OCI-LY7 (cell line): ENCODE measurements at regions not wholly inside any gene's neighbourhood (a gene's known extent, or its start where the extent isn't known, plus 50 kb on each side); places are given as distances from the start of the nearest gene placed in this dataset.
A peak's percentile ranks its signal among the peaks of the same experiment; 100 is the strongest.

Experiments used
- BruUV-seq: library from RNA; stranded (reverse); fragments of 400-500 nt; replicated peaks from 2 replicates; lab custom pipeline; 2021; lab: Mats Ljungman, UMichigan
- CTCF ChIA-PET: fragments of 300-600 bp; sonication (Branson Sonifier 250); formaldehyde crosslinking; loops from one replicate; lab custom pipeline; 2022; ENCODE audit warnings: antibody characterized with exemption; ENCODE audit not compliant: unreplicated experiment; lab: Charles Lee
- POLR2A ChIA-PET: fragments of 300-600 bp; sonication (Branson Sonifier 250); formaldehyde crosslinking; loops from one replicate; lab custom pipeline; 2022; ENCODE audit warnings: antibody characterized with exemption; lab: Charles Lee
- DNase-seq: peaks from one replicate; pipeline ENCODE4 v3.0.0-alpha.2; 2015; ENCODE audit warnings: low spot score
- H2AFZ ChIP-seq: fragments of 200-600 bp; sonication (generic), shearing (Covaris generic); 2 replicates; pipeline ENCODE4 v1.6.1; 2014; ENCODE audit warnings: mild to moderate bottlenecking, antibody characterized with exemption, low read length, moderate library complexity
- H3K27ac ChIP-seq: fragments of 200-600 bp; sonication (generic); 2 replicates; pipeline ENCODE4 v1.5.1; 2014; ENCODE audit warnings: mixed run types, low read depth, mild to moderate bottlenecking, moderate library complexity, low read length, inconsistent platforms; ENCODE audit not compliant: poor library complexity, severe bottlenecking
- H3K36me3 ChIP-seq: fragments of 200-600 bp; sonication (generic); 2 replicates; pipeline ENCODE4 v1.6.1; 2014; ENCODE audit warnings: mild to moderate bottlenecking, antibody characterized with exemption, low read length, moderate library complexity, mixed read lengths; ENCODE audit not compliant: insufficient read depth
- H3K4me1 ChIP-seq: fragments of 200-600 bp; sonication (generic); 2 replicates; pipeline ENCODE4 v1.5.1; 2014; ENCODE audit warnings: mild to moderate bottlenecking, low read length; ENCODE audit not compliant: insufficient read depth, poor library complexity, severe bottlenecking
- H3K4me2 ChIP-seq: fragments of 200-600 bp; sonication (generic); 2 replicates; pipeline ENCODE4 v1.6.1; 2014; ENCODE audit warnings: mild to moderate bottlenecking, low read length
- H3K4me3 ChIP-seq: fragments of 200-600 bp; sonication (generic); 2 replicates; pipeline ENCODE4 v1.5.1; 2014; ENCODE audit warnings: mild to moderate bottlenecking, low read depth, low read length; ENCODE audit not compliant: poor library complexity, severe bottlenecking
- H3K79me2 ChIP-seq: fragments of 200-600 bp; sonication (generic); 2 replicates; pipeline ENCODE4 v1.6.1; 2016; ENCODE audit warnings: low read depth, mild to moderate bottlenecking, low read length, moderate library complexity, mixed read lengths; ENCODE audit not compliant: insufficient read depth
- H3K9me2 ChIP-seq: fragments of 200-600 bp; sonication (generic); 2 replicates; pipeline ENCODE4 v1.6.1; 2016; ENCODE audit warnings: mild to moderate bottlenecking, low read length, mixed read lengths; ENCODE audit not compliant: insufficient read depth
- H3K9me3 ChIP-seq: fragments of 200-600 bp; sonication (generic); 2 replicates; pipeline ENCODE4 v1.6.1; 2014; ENCODE audit warnings: mild to moderate bottlenecking, mixed run types, low read length, mixed read lengths
- H4K20me1 ChIP-seq: fragments of 200-600 bp; sonication (generic); 2 replicates; pipeline ENCODE4 v1.6.1; 2014; ENCODE audit warnings: mild to moderate bottlenecking, antibody characterized with exemption, low read length, moderate library complexity, mixed read lengths; ENCODE audit not compliant: insufficient read depth
- EZH2phosphoT487 ChIP-seq: fragments of 200-600 bp; sonication (generic); IDR thresholded peaks from 2 replicates; pipeline ENCODE4 v1.6.1; 2018; ENCODE audit warnings: low read depth, borderline replicate concordance, mild to moderate bottlenecking, mixed run types, antibody characterized with exemption, low read length, moderate library complexity, mixed read lengths
- intact Hi-C: fragments of 100-400 bp; cut with micrococcal nuclease; formaldehyde crosslinking; loops from one replicate; pipeline ENCODE4 v1.10.0; 2022; ENCODE audit not compliant: unreplicated experiment
- TF ChIP-seq, protein P1 (sequence below): fragments of 200-600 bp; sonication (generic); conservative IDR thresholded peaks from 2 replicates; pipeline ENCODE4 v1.5.1; 2014; ENCODE audit warnings: mild to moderate bottlenecking, antibody characterized with exemption, low read length, moderate library complexity, mixed read lengths

DNA sequence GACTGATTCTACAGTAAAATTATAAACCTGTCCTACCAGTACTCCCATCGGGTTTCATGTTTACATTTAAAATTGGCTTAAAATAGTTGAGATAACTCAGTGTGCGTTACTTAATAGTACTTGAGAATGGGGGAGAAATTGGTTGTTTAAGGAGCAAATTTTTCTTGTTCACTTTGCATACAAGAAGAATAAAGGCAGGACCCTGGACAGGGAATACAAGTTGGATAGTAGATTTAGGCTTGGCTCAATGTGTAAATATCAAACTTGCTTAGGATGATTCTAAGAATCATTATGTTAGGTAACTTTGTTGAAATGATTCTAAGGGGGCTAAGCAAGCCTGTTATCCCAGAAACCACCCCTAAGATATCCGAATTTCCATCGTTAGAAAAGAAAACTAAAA lies 448.4 kb upstream of the TLE4 start:
- no peaks in the 10 kb centered on the region for H3K9me2 ChIP-seq
- H4K20me1 ChIP-seq, result no peaks in the 10 kb centered on the region
- no peak overlapping the region for H3K4me3 ChIP-seq
- no peaks in the 10 kb centered on the region for H3K9me3 ChIP-seq
- CTCF ChIA-PET, result interaction anchor here (0.5 kb wide), 1 partner anchor 1182 kb away, joined by 4 read pairs; no protein-coding TSS in a partner anchor
- no peaks in the 10 kb centered on the region for H3K36me3 ChIP-seq
- H3K4me1 ChIP-seq, result no peaks in the 10 kb centered on the region
- H3K4me2 ChIP-seq, result no peak overlapping the region
- no peak overlapping the region for H2AFZ ChIP-seq
- BruUV-seq, result no TSS peak
- no peaks in the 10 kb centered on the region for H3K79me2 ChIP-seq
- DNase-seq, result no peak
- intact Hi-C loops, result no loop called here
- TF ChIP-seq, protein P1, sequence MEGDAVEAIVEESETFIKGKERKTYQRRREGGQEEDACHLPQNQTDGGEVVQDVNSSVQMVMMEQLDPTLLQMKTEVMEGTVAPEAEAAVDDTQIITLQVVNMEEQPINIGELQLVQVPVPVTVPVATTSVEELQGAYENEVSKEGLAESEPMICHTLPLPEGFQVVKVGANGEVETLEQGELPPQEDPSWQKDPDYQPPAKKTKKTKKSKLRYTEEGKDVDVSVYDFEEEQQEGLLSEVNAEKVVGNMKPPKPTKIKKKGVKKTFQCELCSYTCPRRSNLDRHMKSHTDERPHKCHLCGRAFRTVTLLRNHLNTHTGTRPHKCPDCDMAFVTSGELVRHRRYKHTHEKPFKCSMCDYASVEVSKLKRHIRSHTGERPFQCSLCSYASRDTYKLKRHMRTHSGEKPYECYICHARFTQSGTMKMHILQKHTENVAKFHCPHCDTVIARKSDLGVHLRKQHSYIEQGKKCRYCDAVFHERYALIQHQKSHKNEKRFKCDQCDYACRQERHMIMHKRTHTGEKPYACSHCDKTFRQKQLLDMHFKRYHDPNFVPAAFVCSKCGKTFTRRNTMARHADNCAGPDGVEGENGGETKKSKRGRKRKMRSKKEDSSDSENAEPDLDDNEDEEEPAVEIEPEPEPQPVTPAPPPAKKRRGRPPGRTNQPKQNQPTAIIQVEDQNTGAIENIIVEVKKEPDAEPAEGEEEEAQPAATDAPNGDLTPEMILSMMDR, result no peak
- no peak for TF ChIP-seq EZH2phosphoT487
- no peak overlapping the region for H3K27ac ChIP-seq
- POLR2A ChIA-PET, result no interaction called here

DNA sequence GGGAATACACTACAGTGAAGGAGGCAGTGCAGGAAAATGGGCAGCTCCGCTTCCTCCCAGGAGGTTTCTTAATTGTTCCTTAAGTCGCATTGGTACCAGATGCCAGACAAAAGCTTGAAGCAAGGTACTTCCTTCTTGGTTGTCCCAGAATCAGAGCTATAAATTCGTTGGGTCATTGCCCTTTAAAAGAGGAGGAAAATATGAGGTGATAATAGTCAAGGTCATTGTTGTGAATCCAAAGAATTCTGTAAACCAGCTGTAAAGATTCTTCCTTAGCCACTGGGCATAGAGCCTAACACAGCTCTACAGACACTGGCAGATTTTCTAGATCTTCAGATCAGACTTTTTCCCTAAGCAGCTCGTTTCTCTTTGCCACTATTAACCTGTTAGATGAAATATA lies 444.1 kb upstream of the TLE4 start:
- no peak for TF ChIP-seq EZH2phosphoT487
- TF ChIP-seq, protein P1, result no peak
- H3K4me2 ChIP-seq, result no peak overlapping the region
- H4K20me1 ChIP-seq, result no peaks in the 10 kb centered on the region
- DNase-seq, result no peak
- no peak overlapping the region for H2AFZ ChIP-seq
- H3K4me1 ChIP-seq, result no peaks in the 10 kb centered on the region
- no peak overlapping the region for H3K27ac ChIP-seq
- no peaks in the 10 kb centered on the region for H3K9me2 ChIP-seq
- no TSS peak for BruUV-seq
- ChIA-PET POLR2A (interaction anchor here (0.9 to 1.5 kb wide), 2 partner anchors 8 to 356 kb away, joined by 3 read pairs; no protein-coding TSS in a partner anchor), CTCF (interaction anchor here (0.5 to 0.7 kb wide), 2 partner anchors 9 to 11 kb away, joined by 3 read pairs; no protein-coding TSS in a partner anchor)
- H3K36me3 ChIP-seq, result no peaks in the 10 kb centered on the region
- H3K9me3 ChIP-seq, result no peaks in the 10 kb centered on the region
- no peak overlapping the region for H3K4me3 ChIP-seq
- H3K79me2 ChIP-seq, result no peaks in the 10 kb centered on the region
- intact Hi-C loops, result no loop called here

DNA sequence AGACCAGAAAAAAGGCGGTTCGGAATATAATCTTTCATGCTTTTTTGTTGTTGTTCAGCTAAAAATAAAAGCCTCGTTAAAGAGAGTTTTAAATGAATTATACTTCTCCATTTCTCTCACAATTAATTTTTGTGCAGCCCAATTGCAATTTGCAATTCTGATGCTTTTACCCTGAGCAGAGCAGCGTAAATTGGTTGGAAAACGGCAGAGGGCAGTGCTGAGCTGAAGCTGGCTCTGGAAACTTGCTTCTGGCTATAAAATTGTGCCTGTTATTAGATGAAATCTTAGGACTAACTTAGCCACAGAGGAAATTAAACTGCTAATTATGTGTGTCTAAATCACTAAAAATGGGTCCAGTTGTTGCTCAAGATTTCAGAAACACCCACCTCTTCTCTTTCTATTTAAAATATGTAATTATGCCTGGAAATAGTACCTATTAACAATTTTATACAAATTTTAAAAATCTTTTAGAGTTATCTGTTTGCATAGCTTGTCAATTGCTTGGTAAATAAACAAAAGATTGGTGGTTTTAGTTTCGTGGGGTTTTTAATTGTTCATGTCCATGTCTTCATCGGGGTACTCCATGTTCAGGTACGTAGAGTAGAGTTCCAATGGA lies 441.8 kb upstream of the TLE4 start:
- Histone ChIP-seq H3K79me2 (no peaks in the 10 kb centered on the region), H3K4me2 (no peak overlapping the region), H2AFZ (no peak overlapping the region), H3K4me1 (no peaks in the 10 kb centered on the region), H3K36me3 (no peaks in the 10 kb centered on the region), H3K9me3 (no peaks in the 10 kb centered on the region), H3K27ac (no peak overlapping the region), H3K4me3 (no peak overlapping the region), H4K20me1 (no peaks in the 10 kb centered on the region), H3K9me2 (no peaks in the 10 kb centered on the region)
- TF ChIP-seq EZH2phosphoT487, result no peak
- TF ChIP-seq, protein P1, result peak; percentile 79
- DNase-seq, result peak; percentile 7
- no TSS peak for BruUV-seq
- ChIA-PET CTCF (no interaction called here), POLR2A (interaction anchor here (0.6 kb wide), 1 partner anchor 488 kb away, joined by 4 read pairs; no protein-coding TSS in a partner anchor)
- intact Hi-C loops, result no loop called here
